Lower leg skin (tissue), 4 donors: ENCODE measurements at regions not wholly inside any gene's neighbourhood (a gene's known extent, or its start where the extent isn't known, plus 50 kb on each side); places are given as distances from the start of the nearest gene placed in this dataset.

Experiments used
- DNase-seq, 2 donors: peaks; one replicate each; pipeline ENCODE4 v3.0.0-alpha.2; 2019; ENCODE audit warnings: low spot score in 2 of 2
- H3K4me3 ChIP-seq: fragments of 200-600 bp; sonication (generic); 2 replicates; pipeline ENCODE4 v1.5.1; 2017; ENCODE audit warnings: mild to moderate bottlenecking, low read depth; ENCODE audit not compliant: poor library complexity, severe bottlenecking
- POLR2A ChIP-seq, 2 donors: fragments of 450-650 bp; IDR thresholded peaks; one replicate each; pipeline ENCODE4 v1.6.1; 2016 to 2017; ENCODE audit warnings: antibody characterized with exemption in 2 of 2, mild to moderate bottlenecking in 1 of 2, moderate library complexity in 1 of 2
- WGBS, 2 donors: methylation state at CpG; one replicate each; pipeline ENCODE4 v1.1.5; 2018; 5-methylcytosine and 5-hydroxymethylcytosine counted together
- intact Hi-C: fragments of 100-400 bp; cut with DNase I; formaldehyde crosslinking; loops from one replicate; pipeline ENCODE4 v1.15.0; 2023; ENCODE audit warnings: low total_unique reads
- TF ChIP-seq, protein P1 (sequence below), 3 donors: fragments of 450-650 bp; IDR thresholded peaks; one replicate each; pipeline ENCODE4 v1.5.1; 2016; ENCODE audit warnings: antibody characterized with exemption in 3 of 3, mild to moderate bottlenecking in 3 of 3, moderate library complexity in 2 of 3

GRCh38 chr2:22634167-22634566, 750.8 kb upstream of the KLHL29 start:
- no peak overlapping the region for H3K4me3 ChIP-seq
- 79 to 85% methylated on average over 3 of the region's 3 CpGs for WGBS, 2 donors
- intact Hi-C loops, result no loop called here
- TF ChIP-seq, protein P1, sequence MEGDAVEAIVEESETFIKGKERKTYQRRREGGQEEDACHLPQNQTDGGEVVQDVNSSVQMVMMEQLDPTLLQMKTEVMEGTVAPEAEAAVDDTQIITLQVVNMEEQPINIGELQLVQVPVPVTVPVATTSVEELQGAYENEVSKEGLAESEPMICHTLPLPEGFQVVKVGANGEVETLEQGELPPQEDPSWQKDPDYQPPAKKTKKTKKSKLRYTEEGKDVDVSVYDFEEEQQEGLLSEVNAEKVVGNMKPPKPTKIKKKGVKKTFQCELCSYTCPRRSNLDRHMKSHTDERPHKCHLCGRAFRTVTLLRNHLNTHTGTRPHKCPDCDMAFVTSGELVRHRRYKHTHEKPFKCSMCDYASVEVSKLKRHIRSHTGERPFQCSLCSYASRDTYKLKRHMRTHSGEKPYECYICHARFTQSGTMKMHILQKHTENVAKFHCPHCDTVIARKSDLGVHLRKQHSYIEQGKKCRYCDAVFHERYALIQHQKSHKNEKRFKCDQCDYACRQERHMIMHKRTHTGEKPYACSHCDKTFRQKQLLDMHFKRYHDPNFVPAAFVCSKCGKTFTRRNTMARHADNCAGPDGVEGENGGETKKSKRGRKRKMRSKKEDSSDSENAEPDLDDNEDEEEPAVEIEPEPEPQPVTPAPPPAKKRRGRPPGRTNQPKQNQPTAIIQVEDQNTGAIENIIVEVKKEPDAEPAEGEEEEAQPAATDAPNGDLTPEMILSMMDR (IDR thresholded peaks at IDR 0.05), result no peak
- no peak for TF ChIP-seq POLR2A (IDR thresholded peaks at IDR 0.05)
- no peak for DNase-seq

GRCh38 chr2:22656426-22656825, 728.6 kb upstream of the KLHL29 start:
- intact Hi-C loops, result no loop called here
- no peak for DNase-seq
- H3K4me3 ChIP-seq, result no peak overlapping the region
- WGBS, 2 donors, result 78 to 83% methylated on average over 1 of the region's 1 CpG
- TF ChIP-seq, protein P1 (IDR thresholded peaks at IDR 0.05), result no peak
- no peak for TF ChIP-seq POLR2A (IDR thresholded peaks at IDR 0.05)

- H3K4me3 ChIP-seq, result no peak overlapping the region
- TF ChIP-seq POLR2A (IDR thresholded peaks at IDR 0.05), result no peak
- TF ChIP-seq, protein P1 (IDR thresholded peaks at IDR 0.05), result no peak
- intact Hi-C loops, result no loop called here
- 75 to 79% methylated on average over 6 of the region's 6 CpGs for WGBS, 2 donors
- DNase-seq, result no peak
Measured at GRCh38 chr2:22673529-22673928, 711.5 kb upstream of the KLHL29 start.

- 43 to 56% methylated on average over 1 of the region's 1 CpG for WGBS, 2 donors
- intact Hi-C loops, result no loop called here
- no peak overlapping the region for H3K4me3 ChIP-seq
- TF ChIP-seq, protein P1 (IDR thresholded peaks at IDR 0.05), result no peak
- no peak for TF ChIP-seq POLR2A (IDR thresholded peaks at IDR 0.05)
- no peak for DNase-seq
Measured at GRCh38 chr2:22683914-22684313, 701.1 kb upstream of the KLHL29 start.

- TF ChIP-seq POLR2A (IDR thresholded peaks at IDR 0.05), result no peak
- TF ChIP-seq, protein P1 (IDR thresholded peaks at IDR 0.05), result no peak
- no peak overlapping the region for H3K4me3 ChIP-seq
- intact Hi-C loops, result no loop called here
- 85 to 86% methylated on average over 1 of the region's 1 CpG for WGBS, 2 donors
- DNase-seq, result no peak
Measured at GRCh38 chr2:22690096-22690495, 694.9 kb upstream of the KLHL29 start.

DNA sequence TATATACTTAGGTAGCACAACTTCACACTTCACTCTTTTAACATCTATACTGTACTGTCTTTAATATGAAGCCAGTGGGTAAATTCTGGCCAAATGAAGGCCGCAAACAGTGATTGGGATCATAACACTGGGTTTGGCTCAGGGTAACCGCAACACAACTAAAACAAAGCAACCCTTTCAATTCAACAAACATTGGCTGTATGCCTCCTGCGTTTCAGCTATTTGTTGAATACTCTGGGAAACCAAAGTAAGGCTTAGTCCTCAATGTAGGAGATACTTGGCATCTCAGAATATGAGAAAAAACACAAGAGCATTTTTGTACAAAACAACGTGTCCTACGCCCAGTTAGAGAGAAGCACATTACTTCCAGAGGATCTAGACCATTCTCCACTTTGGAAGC, 693.3 kb upstream of the KLHL29 start:
- no peak for TF ChIP-seq POLR2A (IDR thresholded peaks at IDR 0.05)
- TF ChIP-seq, protein P1 (IDR thresholded peaks at IDR 0.05), result no peak
- 77 to 79% methylated on average over 5 of the region's 5 CpGs for WGBS, 2 donors
- intact Hi-C loops, result no loop called here
- no peak for DNase-seq
- no peak overlapping the region for H3K4me3 ChIP-seq
